ENCODE measurements at regions not wholly inside any gene's neighbourhood (a gene's known extent, or its start where the extent isn't known, plus 50 kb on each side); places are given as distances from the start of the nearest gene placed in this dataset.
A peak's percentile ranks its signal among the peaks of the same experiment; 100 is the strongest.

DNA sequence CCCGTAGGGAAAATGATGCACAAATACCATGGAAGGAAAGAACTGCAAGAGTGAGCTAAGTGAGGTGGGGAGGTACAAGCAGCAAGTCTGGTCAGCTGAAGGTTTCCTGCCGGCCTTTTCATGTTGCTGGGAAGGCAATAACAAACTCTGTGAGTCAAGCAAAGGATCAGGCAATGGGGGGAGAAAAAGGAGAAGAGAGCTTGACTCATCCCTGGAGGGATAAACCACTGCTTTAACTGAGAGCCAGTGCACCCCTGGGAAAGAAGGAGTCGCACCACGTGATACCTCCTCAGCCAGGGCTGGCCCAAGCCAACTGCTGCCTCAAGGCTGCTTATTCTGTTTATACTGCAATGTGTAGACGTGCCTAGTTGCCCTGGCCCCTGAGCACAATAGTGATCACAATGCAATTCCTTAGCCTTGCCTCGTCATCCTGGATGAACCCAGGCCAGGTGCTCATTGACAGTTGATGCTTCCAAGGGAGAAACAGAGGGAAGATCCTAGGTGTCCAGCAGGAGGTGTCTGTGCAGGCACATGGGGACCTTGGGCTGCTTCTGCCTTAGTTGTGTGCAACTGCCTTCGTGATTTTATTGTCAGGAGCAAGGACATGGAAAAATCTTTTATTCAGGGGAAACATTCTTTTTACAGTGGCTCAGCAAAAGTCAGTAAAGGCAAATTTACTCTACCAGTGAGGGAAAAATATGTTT is 203.0 kb upstream of the TUT7 start:
- no peak for TF ChIP-seq ZFP30 (CRISPR knock-in tag; IDR thresholded peaks at IDR 0.05)
- no peak for TF ChIP-seq ZNF565 (CRISPR knock-in tag; conservative IDR thresholded peaks at IDR 0.05; ENCODE audit: low read depth)
- no peak for TF ChIP-seq RARB (CRISPR knock-in tag; IDR thresholded peaks at IDR 0.05)
- TF ChIP-seq, protein P1, sequence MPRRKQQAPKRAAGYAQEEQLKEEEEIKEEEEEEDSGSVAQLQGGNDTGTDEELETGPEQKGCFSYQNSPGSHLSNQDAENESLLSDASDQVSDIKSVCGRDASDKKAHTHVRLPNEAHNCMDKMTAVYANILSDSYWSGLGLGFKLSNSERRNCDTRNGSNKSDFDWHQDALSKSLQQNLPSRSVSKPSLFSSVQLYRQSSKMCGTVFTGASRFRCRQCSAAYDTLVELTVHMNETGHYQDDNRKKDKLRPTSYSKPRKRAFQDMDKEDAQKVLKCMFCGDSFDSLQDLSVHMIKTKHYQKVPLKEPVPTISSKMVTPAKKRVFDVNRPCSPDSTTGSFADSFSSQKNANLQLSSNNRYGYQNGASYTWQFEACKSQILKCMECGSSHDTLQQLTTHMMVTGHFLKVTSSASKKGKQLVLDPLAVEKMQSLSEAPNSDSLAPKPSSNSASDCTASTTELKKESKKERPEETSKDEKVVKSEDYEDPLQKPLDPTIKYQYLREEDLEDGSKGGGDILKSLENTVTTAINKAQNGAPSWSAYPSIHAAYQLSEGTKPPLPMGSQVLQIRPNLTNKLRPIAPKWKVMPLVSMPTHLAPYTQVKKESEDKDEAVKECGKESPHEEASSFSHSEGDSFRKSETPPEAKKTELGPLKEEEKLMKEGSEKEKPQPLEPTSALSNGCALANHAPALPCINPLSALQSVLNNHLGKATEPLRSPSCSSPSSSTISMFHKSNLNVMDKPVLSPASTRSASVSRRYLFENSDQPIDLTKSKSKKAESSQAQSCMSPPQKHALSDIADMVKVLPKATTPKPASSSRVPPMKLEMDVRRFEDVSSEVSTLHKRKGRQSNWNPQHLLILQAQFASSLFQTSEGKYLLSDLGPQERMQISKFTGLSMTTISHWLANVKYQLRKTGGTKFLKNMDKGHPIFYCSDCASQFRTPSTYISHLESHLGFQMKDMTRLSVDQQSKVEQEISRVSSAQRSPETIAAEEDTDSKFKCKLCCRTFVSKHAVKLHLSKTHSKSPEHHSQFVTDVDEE (CRISPR knock-in tag; IDR thresholded peaks at IDR 0.05) = no peak
- TF ChIP-seq TOX (CRISPR knock-in tag; IDR thresholded peaks at IDR 0.05; ENCODE audit: borderline replicate concordance) = no peak
- TF ChIP-seq, protein P2, sequence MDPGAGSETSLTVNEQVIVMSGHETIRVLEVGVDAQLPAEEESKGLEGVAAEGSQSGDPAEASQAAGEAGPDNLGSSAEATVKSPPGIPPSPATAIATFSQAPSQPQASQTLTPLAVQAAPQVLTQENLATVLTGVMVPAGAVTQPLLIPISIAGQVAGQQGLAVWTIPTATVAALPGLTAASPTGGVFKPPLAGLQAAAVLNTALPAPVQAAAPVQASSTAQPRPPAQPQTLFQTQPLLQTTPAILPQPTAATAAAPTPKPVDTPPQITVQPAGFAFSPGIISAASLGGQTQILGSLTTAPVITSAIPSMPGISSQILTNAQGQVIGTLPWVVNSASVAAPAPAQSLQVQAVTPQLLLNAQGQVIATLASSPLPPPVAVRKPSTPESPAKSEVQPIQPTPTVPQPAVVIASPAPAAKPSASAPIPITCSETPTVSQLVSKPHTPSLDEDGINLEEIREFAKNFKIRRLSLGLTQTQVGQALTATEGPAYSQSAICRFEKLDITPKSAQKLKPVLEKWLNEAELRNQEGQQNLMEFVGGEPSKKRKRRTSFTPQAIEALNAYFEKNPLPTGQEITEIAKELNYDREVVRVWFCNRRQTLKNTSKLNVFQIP (CRISPR knock-in tag; IDR thresholded peaks at IDR 0.05; ENCODE audit: borderline replicate concordance, low read depth) = no peak
- no peak for TF ChIP-seq ARNTL (CRISPR knock-in tag; IDR thresholded peaks at IDR 0.05; ENCODE audit: borderline replicate concordance, low read depth)
- no peak for TF ChIP-seq ZFP3 (CRISPR knock-in tag; IDR thresholded peaks at IDR 0.05)
- no peak for TF ChIP-seq ZNF70 (CRISPR knock-in tag; IDR thresholded peaks at IDR 0.05)
- no peak for TF ChIP-seq SNAI2 (CRISPR knock-in tag; IDR thresholded peaks at IDR 0.05)
- no peak for TF ChIP-seq ZC3H10 (CRISPR knock-in tag; IDR thresholded peaks at IDR 0.05)
- TF ChIP-seq ESRRG (CRISPR knock-in tag; IDR thresholded peaks at IDR 0.05) = no peak
- TF ChIP-seq, protein P3, sequence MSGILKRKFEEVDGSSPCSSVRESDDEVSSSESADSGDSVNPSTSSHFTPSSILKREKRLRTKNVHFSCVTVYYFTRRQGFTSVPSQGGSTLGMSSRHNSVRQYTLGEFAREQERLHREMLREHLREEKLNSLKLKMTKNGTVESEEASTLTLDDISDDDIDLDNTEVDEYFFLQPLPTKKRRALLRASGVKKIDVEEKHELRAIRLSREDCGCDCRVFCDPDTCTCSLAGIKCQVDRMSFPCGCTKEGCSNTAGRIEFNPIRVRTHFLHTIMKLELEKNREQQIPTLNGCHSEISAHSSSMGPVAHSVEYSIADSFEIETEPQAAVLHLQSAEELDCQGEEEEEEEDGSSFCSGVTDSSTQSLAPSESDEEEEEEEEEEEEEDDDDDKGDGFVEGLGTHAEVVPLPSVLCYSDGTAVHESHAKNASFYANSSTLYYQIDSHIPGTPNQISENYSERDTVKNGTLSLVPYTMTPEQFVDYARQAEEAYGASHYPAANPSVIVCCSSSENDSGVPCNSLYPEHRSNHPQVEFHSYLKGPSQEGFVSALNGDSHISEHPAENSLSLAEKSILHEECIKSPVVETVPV (CRISPR knock-in tag; IDR thresholded peaks at IDR 0.05) = no peak
- no peak for TF ChIP-seq BACH2 (CRISPR knock-in tag; IDR thresholded peaks at IDR 0.05; ENCODE audit: borderline replicate concordance)
- TF ChIP-seq, protein P4, sequence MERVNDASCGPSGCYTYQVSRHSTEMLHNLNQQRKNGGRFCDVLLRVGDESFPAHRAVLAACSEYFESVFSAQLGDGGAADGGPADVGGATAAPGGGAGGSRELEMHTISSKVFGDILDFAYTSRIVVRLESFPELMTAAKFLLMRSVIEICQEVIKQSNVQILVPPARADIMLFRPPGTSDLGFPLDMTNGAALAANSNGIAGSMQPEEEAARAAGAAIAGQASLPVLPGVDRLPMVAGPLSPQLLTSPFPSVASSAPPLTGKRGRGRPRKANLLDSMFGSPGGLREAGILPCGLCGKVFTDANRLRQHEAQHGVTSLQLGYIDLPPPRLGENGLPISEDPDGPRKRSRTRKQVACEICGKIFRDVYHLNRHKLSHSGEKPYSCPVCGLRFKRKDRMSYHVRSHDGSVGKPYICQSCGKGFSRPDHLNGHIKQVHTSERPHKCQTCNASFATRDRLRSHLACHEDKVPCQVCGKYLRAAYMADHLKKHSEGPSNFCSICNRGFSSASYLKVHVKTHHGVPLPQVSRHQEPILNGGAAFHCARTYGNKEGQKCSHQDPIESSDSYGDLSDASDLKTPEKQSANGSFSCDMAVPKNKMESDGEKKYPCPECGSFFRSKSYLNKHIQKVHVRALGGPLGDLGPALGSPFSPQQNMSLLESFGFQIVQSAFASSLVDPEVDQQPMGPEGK (CRISPR knock-in tag; IDR thresholded peaks at IDR 0.05; ENCODE audit: borderline replicate concordance) = no peak
- ATAC-seq = peak; percentile 82

DNA sequence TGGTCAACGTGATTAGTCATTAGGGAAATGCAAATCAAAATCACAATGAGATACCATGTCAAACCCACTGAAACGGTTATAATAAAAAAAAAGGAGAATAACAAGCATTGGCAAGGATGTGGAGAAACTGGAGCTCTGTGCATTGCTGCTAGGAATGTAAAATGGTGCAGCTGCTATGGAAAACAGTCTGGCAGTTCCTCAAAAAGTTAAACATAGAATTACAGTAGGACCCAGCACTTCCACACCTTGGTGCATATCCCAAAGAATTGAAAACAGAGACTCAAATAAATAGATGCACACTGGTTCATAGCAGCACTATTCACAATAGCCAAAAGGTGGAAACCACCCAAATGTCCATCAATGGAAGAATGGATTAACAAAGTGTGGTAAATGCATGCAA is 201.5 kb upstream of the TUT7 start:
- TF ChIP-seq, protein P3 (CRISPR knock-in tag; IDR thresholded peaks at IDR 0.05) = no peak
- TF ChIP-seq, protein P4 (CRISPR knock-in tag; IDR thresholded peaks at IDR 0.05; ENCODE audit: borderline replicate concordance) = no peak
- TF ChIP-seq CSDC2 (CRISPR knock-in tag; IDR thresholded peaks at IDR 0.05) (no peak), ZFP30 (CRISPR knock-in tag; IDR thresholded peaks at IDR 0.05) (no peak)
- ATAC-seq = no peak

DNA sequence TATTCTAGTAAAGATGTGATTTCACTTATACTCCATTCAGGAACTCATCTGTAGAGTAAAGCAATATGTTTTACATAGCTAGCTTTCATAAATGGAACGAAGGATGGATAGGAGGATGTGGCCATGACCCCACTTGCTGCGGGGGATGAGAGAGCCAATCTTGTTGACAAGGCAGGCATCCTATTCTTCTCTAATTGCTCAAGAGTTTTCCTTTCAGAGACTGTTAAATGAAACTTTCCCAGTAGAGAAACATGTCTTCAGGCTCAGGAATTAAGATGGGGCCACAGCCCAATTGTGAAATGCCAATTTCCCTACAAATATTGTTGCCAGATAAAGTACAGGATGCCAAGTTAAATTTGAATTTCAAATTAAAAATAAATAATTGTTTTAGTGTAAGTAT is 196.2 kb upstream of the TUT7 start:
- TF ChIP-seq TOX (CRISPR knock-in tag; IDR thresholded peaks at IDR 0.05; ENCODE audit: borderline replicate concordance) (no peak), SNAI2 (CRISPR knock-in tag; IDR thresholded peaks at IDR 0.05) (no peak), BACH2 (CRISPR knock-in tag; IDR thresholded peaks at IDR 0.05; ENCODE audit: borderline replicate concordance) (no peak), ZFP3 (CRISPR knock-in tag; IDR thresholded peaks at IDR 0.05) (no peak), OSR1 (CRISPR knock-in tag; IDR thresholded peaks at IDR 0.05) (no peak), TCF4 (CRISPR knock-in tag; IDR thresholded peaks at IDR 0.05; ENCODE audit: borderline replicate concordance) (no peak), ZC3H10 (CRISPR knock-in tag; IDR thresholded peaks at IDR 0.05) (no peak), ISL1 (CRISPR knock-in tag; IDR thresholded peaks at IDR 0.05) (no peak)
- TF ChIP-seq, protein P4 (CRISPR knock-in tag; IDR thresholded peaks at IDR 0.05; ENCODE audit: borderline replicate concordance) = no peak
- ATAC-seq = peak; percentile 44
